ENCODE measurements at regions not wholly inside any gene's neighbourhood (a gene's known extent, or its start where the extent isn't known, plus 50 kb on each side); places are given as distances from the start of the nearest gene placed in this dataset.

GRCh38 chr12:91846466-91847055 is 299.1 kb downstream of the BTG1 start:
- TF ChIP-seq CTCF (IDR thresholded peaks at IDR 0.05), result no peak
- TF ChIP-seq REST (IDR thresholded peaks at IDR 0.05; ENCODE audit: insufficient read depth in 1 of 2, low read depth in 2 of 2, low read length in 1 of 2), result no peak
- TF ChIP-seq SIN3A (IDR thresholded peaks at IDR 0.05; ENCODE audit: borderline replicate concordance, insufficient read depth, low read depth, low read length), result no peak
